Mucosa of gallbladder (tissue), 1 donor: ENCODE measurements at regions not wholly inside any gene's neighbourhood (a gene's known extent, or its start where the extent isn't known, plus 50 kb on each side); places are given as distances from the start of the nearest gene placed in this dataset.
"Not testable (repeated sequence)": the region's sequence is repeated elsewhere in the genome, so short reads cannot be mapped to it uniquely, and the experiment has no call there.

Source experiments
- DNase-seq: peaks from one replicate; pipeline ENCODE4 v3.0.0-alpha.2; 2020; ENCODE audit warnings: low spot score
- donor health status: DM: no; HTN: no; CAD: no.

- DNase-seq, result no peak
Observed at GRCh38 chr6:6946206-6947155, 161.3 kb upstream of the RREB1 start.

GRCh38 chr6:6950373-6951145 is 157.2 kb upstream of the RREB1 start:
- DNase-seq, result no peak

GRCh38 chr6:6951355-6951754 is 156.4 kb upstream of the RREB1 start:
- no peak for DNase-seq

GRCh38 chr6:6952484-6952883 is 155.3 kb upstream of the RREB1 start:
- DNase-seq, result no peak

- not testable (repeated sequence) for DNase-seq
Observed at GRCh38 chr6:6952927-6953326, 154.8 kb upstream of the RREB1 start.

- no peak for DNase-seq
Observed at GRCh38 chr6:6960571-6961251, 147.1 kb upstream of the RREB1 start.

- DNase-seq, result no peak
Observed at GRCh38 chr6:6962086-6962485, 145.7 kb upstream of the RREB1 start.

- no peak for DNase-seq
Observed at GRCh38 chr6:6962699-6963098, 145.1 kb upstream of the RREB1 start.

- DNase-seq, result not testable (repeated sequence)
Observed at GRCh38 chr6:6963390-6963789, 144.4 kb upstream of the RREB1 start.

GRCh38 chr6:6964675-6965074 is 143.1 kb upstream of the RREB1 start:
- no peak for DNase-seq

GRCh38 chr6:6966127-6966526 is 141.6 kb upstream of the RREB1 start:
- DNase-seq, result no peak

- no peak for DNase-seq
Observed at GRCh38 chr6:6966569-6966968, 141.2 kb upstream of the RREB1 start.

GRCh38 chr6:6968357-6968730 is 139.4 kb upstream of the RREB1 start:
- no peak for DNase-seq

- DNase-seq, result no peak
Observed at GRCh38 chr6:6968731-6969552, 138.8 kb upstream of the RREB1 start.

- DNase-seq, result peak; percentile 91
Observed at GRCh38 chr6:6969761-6970223, 138.0 kb upstream of the RREB1 start.

GRCh38 chr6:6970851-6971250 is 136.9 kb upstream of the RREB1 start:
- DNase-seq, result no peak

- peak; percentile 24 for DNase-seq
Observed at GRCh38 chr6:6971369-6971768, 136.4 kb upstream of the RREB1 start.

GRCh38 chr6:6972456-6972855 is 135.3 kb upstream of the RREB1 start:
- DNase-seq, result no peak

- DNase-seq, result no peak
Observed at GRCh38 chr6:6973721-6974120, 134.0 kb upstream of the RREB1 start.

- no peak for DNase-seq
Observed at GRCh38 chr6:6975459-6976111, 132.2 kb upstream of the RREB1 start.

GRCh38 chr6:6976193-6976592 is 131.6 kb upstream of the RREB1 start:
- DNase-seq, result no peak
